ENCODE measurements at regions not wholly inside any gene's neighbourhood (a gene's known extent, or its start where the extent isn't known, plus 50 kb on each side); places are given as distances from the start of the nearest gene placed in this dataset.
A peak's percentile ranks its signal among the peaks of the same experiment; 100 is the strongest.

GRCh38 chr3:111336511-111336910, 205.5 kb upstream of the CD96 start:
- no peaks in the 10 kb centered on the region for H3K36me3 Mint-ChIP-seq (ENCODE audit: low read depth)
- peaks cover 13% of the 10 kb centered on the region for H3K4me1 Mint-ChIP-seq
- DNase-seq (no peak), ATAC-seq (no peak)
- H3K4me3 Mint-ChIP-seq = no peak overlapping the region
- no peaks in the 10 kb centered on the region for H3K9me3 ChIP-seq (ENCODE audit: control insufficient read depth, low read length, poor library complexity, severe bottlenecking)
- peak overlapping the region; percentile 9 for H3K27ac Mint-ChIP-seq
- H3K27me3 Mint-ChIP-seq = no peaks in the 10 kb centered on the region

DNA sequence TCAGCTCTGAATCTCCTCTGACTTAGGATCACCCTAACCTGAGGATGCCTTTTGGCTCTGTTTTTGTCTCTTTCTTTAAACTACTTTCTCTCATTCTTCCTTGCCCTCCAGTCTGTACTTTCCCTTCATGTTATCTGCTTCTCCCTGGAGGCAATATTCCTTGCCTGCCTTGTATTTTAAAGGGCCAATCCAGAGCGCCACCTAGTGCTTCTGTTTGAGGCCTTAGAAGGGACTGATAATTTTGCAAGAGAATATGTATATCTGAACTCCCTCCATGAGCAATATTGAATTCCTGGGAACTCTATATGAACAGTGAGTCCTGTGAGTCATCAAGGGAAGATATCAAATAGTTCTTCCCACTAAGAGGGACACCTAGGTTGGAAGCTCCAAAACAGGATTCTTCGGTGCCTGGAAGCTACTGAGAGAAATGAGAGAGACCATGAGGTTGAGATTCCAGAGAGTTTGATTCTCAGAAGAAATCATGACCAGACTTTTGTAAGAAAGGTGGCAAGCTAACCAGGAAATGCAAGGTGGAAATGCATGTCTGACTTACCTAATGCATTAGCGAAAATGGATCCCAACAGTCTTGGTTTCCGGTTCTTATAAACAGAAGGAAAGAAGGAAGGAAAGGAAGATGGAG, 203.8 kb upstream of the CD96 start:
- ATAC-seq = no peak
- no peaks in the 10 kb centered on the region for H3K9me3 ChIP-seq (ENCODE audit: control insufficient read depth, low read length, poor library complexity, severe bottlenecking)
- peak overlapping the region; percentile 67 for H3K27ac Mint-ChIP-seq
- H3K36me3 Mint-ChIP-seq (ENCODE audit: low read depth) = no peaks in the 10 kb centered on the region
- peaks cover 11% of the 10 kb centered on the region for H3K4me1 Mint-ChIP-seq
- H3K27me3 Mint-ChIP-seq = no peaks in the 10 kb centered on the region
- no peak overlapping the region for H3K4me3 Mint-ChIP-seq
- peak in 1 of 3 donors; percentile 9 for DNase-seq

- H3K27me3 Mint-ChIP-seq = no peaks in the 10 kb centered on the region
Measured at GRCh38 chr3:111339017-111339416, 203.0 kb upstream of the CD96 start.

DNA sequence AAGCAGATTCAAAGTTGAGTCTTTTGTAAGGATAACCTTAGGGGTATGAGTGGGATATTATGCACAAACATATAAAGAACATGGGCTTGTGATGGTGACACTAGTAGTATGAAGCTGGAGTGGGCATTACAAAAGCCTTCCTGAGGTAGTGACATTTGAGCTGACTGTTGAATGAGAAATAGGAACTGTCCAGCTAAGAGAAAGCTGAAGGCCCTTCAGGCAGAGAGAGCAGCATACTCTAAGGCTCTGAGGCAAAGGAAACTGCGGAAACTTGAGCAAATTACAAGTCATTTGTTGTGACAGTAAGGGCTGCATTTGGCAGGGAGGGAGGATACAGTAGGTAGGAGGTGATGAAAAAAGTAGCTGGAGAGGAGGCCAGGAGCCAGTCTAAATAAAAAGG, 190.7 kb upstream of the CD96 start:
- Mint-ChIP-seq H3K27me3 (no peaks in the 10 kb centered on the region), H3K4me3 (no peak overlapping the region), H3K4me1 (no peaks in the 10 kb centered on the region), H3K36me3 (ENCODE audit: low read depth) (no peaks in the 10 kb centered on the region), H3K27ac (no peak overlapping the region)
- DNase-seq = no peak
- no peaks in the 10 kb centered on the region for H3K9me3 ChIP-seq (ENCODE audit: control insufficient read depth, low read length, poor library complexity, severe bottlenecking)
- ATAC-seq = no peak

More at GRCh38 chr3:111339017-111339416, 203.0 kb upstream of the CD96 start:
- H3K27ac Mint-ChIP-seq = no peak overlapping the region
- no peak overlapping the region for H3K4me3 Mint-ChIP-seq
- no peaks in the 10 kb centered on the region for H3K36me3 Mint-ChIP-seq (ENCODE audit: low read depth)
- peaks cover 11% of the 10 kb centered on the region for H3K4me1 Mint-ChIP-seq
- no peaks in the 10 kb centered on the region for H3K9me3 ChIP-seq (ENCODE audit: control insufficient read depth, low read length, poor library complexity, severe bottlenecking)
- no peak for DNase-seq
- ATAC-seq = no peak

- H3K36me3 Mint-ChIP-seq (ENCODE audit: low read depth) = no peaks in the 10 kb centered on the region
- H3K27ac Mint-ChIP-seq = no peak overlapping the region
- H3K9me3 ChIP-seq (ENCODE audit: control insufficient read depth, low read length, poor library complexity, severe bottlenecking) = no peaks in the 10 kb centered on the region
- H3K4me3 Mint-ChIP-seq = no peak overlapping the region
- ATAC-seq = no peak
- H3K27me3 Mint-ChIP-seq = no peaks in the 10 kb centered on the region
- DNase-seq = no peak
- no peaks in the 10 kb centered on the region for H3K4me1 Mint-ChIP-seq
Measured at GRCh38 chr3:111352585-111352984, 189.4 kb upstream of the CD96 start.

GRCh38 chr3:111359261-111360030, 182.6 kb upstream of the CD96 start:
- Mint-ChIP-seq H3K36me3 (ENCODE audit: low read depth) (no peaks in the 10 kb centered on the region), H3K4me3 (no peak overlapping the region), H3K27me3 (no peaks in the 10 kb centered on the region), H3K4me1 (no peaks in the 10 kb centered on the region), H3K27ac (no peak overlapping the region)
- H3K9me3 ChIP-seq (ENCODE audit: control insufficient read depth, low read length, poor library complexity, severe bottlenecking) = no peaks in the 10 kb centered on the region
- ATAC-seq (no peak), DNase-seq (no peak)

DNA sequence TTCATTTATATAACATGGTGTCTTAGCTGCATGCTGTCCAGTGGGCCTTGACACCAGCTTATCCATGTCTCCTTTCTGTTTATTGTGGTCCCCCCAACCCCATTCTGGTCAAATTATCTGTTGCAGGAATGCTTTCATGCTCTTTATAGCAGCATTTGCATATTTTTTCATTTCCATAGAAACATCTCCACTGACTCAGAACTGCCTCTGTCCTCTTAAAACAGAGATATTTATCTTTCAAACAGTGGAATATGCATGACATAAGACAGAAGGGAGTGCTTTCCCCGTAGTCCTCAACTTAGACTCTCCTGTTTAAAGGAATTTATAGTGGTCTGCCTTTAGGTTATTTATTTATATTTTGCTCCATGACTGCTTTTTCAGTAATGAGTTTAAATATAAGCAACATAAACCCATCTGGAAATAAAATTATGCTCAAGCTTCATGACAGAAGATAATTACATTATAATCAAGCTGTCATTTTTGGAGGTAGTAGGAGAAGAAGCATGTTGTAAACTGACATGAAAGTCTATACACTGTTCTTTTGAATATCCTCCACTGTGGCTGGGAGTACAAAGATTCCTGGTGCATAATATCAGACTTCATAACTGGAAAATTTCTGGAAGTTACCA, 179.5 kb upstream of the CD96 start:
- ATAC-seq (no peak), DNase-seq (no peak)
- Mint-ChIP-seq H3K4me3 (no peak overlapping the region), H3K36me3 (ENCODE audit: low read depth) (no peaks in the 10 kb centered on the region), H3K27me3 (no peaks in the 10 kb centered on the region), H3K4me1 (no peaks in the 10 kb centered on the region), H3K27ac (no peak overlapping the region)
- no peaks in the 10 kb centered on the region for H3K9me3 ChIP-seq (ENCODE audit: control insufficient read depth, low read length, poor library complexity, severe bottlenecking)

GRCh38 chr3:111366515-111366914, 175.5 kb upstream of the CD96 start:
- Mint-ChIP-seq H3K4me3 (no peak overlapping the region), H3K36me3 (ENCODE audit: low read depth) (no peaks in the 10 kb centered on the region), H3K27ac (no peak overlapping the region), H3K4me1 (no peaks in the 10 kb centered on the region), H3K27me3 (no peaks in the 10 kb centered on the region)
- no peak for DNase-seq
- no peak for ATAC-seq
- H3K9me3 ChIP-seq (ENCODE audit: control insufficient read depth, low read length, poor library complexity, severe bottlenecking) = no peaks in the 10 kb centered on the region

GRCh38 chr3:111368056-111368455, 173.9 kb upstream of the CD96 start:
- DNase-seq (no peak), ATAC-seq (no peak)
- Mint-ChIP-seq H3K27me3 (no peaks in the 10 kb centered on the region), H3K36me3 (ENCODE audit: low read depth) (no peaks in the 10 kb centered on the region), H3K4me3 (no peak overlapping the region), H3K27ac (no peak overlapping the region), H3K4me1 (no peaks in the 10 kb centered on the region)
- peaks cover 2% of the 10 kb centered on the region for H3K9me3 ChIP-seq (ENCODE audit: control insufficient read depth, low read length, poor library complexity, severe bottlenecking)

DNA sequence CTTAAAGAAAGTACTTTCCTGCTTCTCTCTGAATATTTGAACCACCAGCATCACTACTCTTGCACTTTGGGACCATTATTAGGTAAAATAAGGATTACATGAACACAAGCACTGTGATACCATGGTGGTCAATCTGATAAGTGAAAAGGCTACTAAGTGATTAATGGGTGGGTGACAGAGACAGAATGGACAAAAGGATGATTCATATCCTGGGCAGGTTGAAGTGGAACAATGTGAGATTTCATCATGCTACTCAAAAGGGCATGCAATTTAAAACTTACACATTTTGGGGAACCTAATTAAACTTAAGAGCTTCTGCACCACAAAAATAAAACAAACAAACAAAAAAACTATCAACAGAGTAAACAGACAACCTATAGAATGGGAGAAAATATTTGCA, 172.0 kb upstream of the CD96 start:
- Mint-ChIP-seq H3K4me3 (no peak overlapping the region), H3K36me3 (ENCODE audit: low read depth) (no peaks in the 10 kb centered on the region), H3K27ac (no peak overlapping the region), H3K4me1 (no peaks in the 10 kb centered on the region), H3K27me3 (no peaks in the 10 kb centered on the region)
- no peak for DNase-seq
- ATAC-seq = no peak
- H3K9me3 ChIP-seq (ENCODE audit: control insufficient read depth, low read length, poor library complexity, severe bottlenecking) = peaks cover 2% of the 10 kb centered on the region

- no peaks in the 10 kb centered on the region for H3K4me1 Mint-ChIP-seq
- peaks cover 2% of the 10 kb centered on the region for H3K9me3 ChIP-seq (ENCODE audit: control insufficient read depth, low read length, poor library complexity, severe bottlenecking)
- DNase-seq (no peak), ATAC-seq (no peak)
- no peaks in the 10 kb centered on the region for H3K36me3 Mint-ChIP-seq (ENCODE audit: low read depth)
- no peak overlapping the region for H3K4me3 Mint-ChIP-seq
- no peaks in the 10 kb centered on the region for H3K27me3 Mint-ChIP-seq
- no peak overlapping the region for H3K27ac Mint-ChIP-seq
Measured at GRCh38 chr3:111373239-111373638, 168.8 kb upstream of the CD96 start.

GRCh38 chr3:111373861-111374260, 168.1 kb upstream of the CD96 start:
- no peak for DNase-seq
- peaks cover 2% of the 10 kb centered on the region for H3K9me3 ChIP-seq (ENCODE audit: control insufficient read depth, low read length, poor library complexity, severe bottlenecking)
- Mint-ChIP-seq H3K4me3 (no peak overlapping the region), H3K36me3 (ENCODE audit: low read depth) (no peaks in the 10 kb centered on the region), H3K27me3 (no peaks in the 10 kb centered on the region), H3K4me1 (no peaks in the 10 kb centered on the region), H3K27ac (no peak overlapping the region)
- ATAC-seq = no peak

GRCh38 chr3:111385971-111386495, 156.0 kb upstream of the CD96 start:
- H3K4me1 Mint-ChIP-seq = no peaks in the 10 kb centered on the region
- H3K9me3 ChIP-seq (ENCODE audit: control insufficient read depth, low read length, poor library complexity, severe bottlenecking) = no peaks in the 10 kb centered on the region

More at GRCh38 chr3:111385971-111386495, 156.0 kb upstream of the CD96 start:
- no peak overlapping the region for H3K27ac Mint-ChIP-seq
- DNase-seq (no peak), ATAC-seq (no peak)
- no peak overlapping the region for H3K4me3 Mint-ChIP-seq
- H3K36me3 Mint-ChIP-seq (ENCODE audit: low read depth) = peaks cover 5% of the 10 kb centered on the region
- H3K27me3 Mint-ChIP-seq = no peaks in the 10 kb centered on the region
